ENCODE measurements at regions not wholly inside any gene's neighbourhood (a gene's known extent, or its start where the extent isn't known, plus 50 kb on each side); places are given as distances from the start of the nearest gene placed in this dataset.
A peak's percentile ranks its signal among the peaks of the same experiment; 100 is the strongest.

- Histone ChIP-seq H3K9me2 (ENCODE audit: insufficient read depth, low read length) (no peaks in the 10 kb centered on the region), H3K79me2 (ENCODE audit: insufficient read depth, low read depth, low read length) (no peaks in the 10 kb centered on the region), H3K27ac (ENCODE audit: low read depth, low read length, poor library complexity, severe bottlenecking) (no peak overlapping the region), H2AFZ (ENCODE audit: low read length) (no peak overlapping the region), H4K20me1 (ENCODE audit: insufficient read depth, low read length) (no peaks in the 10 kb centered on the region), H3K36me3 (ENCODE audit: insufficient read depth, low read length) (no peaks in the 10 kb centered on the region), H3K4me2 (ENCODE audit: low read length) (no peak overlapping the region), H3K4me3 (ENCODE audit: low read depth, low read length, poor library complexity, severe bottlenecking) (no peak overlapping the region), H3K4me1 (ENCODE audit: insufficient read depth, low read length, poor library complexity, severe bottlenecking) (no peaks in the 10 kb centered on the region), H3K9me3 (ENCODE audit: low read length) (no peaks in the 10 kb centered on the region)
- intact Hi-C loops (cut with micrococcal nuclease; ENCODE audit: unreplicated experiment): no loop called here
- no TSS peak for BruUV-seq (replicated peaks)
- peak; percentile 37 for DNase-seq (ENCODE audit: low spot score)
- ChIA-PET POLR2A (no interaction called here), CTCF (ENCODE audit: unreplicated experiment) (no interaction called here)
- TF ChIP-seq CTCF (conservative IDR thresholded peaks at IDR 0.05; ENCODE audit: low read length): no peak
- TF ChIP-seq EZH2phosphoT487 (IDR thresholded peaks at IDR 0.05; ENCODE audit: borderline replicate concordance, low read depth, low read length): no peak
Observed at GRCh38 chr1:189269011-189269410, 1208.7 kb downstream of the BRINP3 start.

DNA sequence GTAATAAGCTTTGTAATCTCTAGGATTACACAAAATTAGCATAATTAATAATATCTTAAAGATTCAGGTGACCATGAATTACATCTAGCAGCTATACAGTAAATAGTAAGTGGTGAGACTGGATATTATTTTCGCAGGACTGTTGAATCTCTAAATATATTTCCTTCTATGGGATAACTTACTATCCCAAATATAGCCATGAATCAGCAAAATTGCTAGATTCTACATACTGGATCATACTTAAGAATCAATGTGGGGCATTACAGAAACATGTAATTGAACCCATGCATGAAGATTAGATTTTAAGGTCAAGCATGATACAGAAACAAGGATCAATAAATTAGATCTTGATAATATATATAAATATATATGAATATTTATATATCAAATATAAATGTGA is 1203.4 kb downstream of the BRINP3 start:
- no peaks in the 10 kb centered on the region for H3K79me2 ChIP-seq (ENCODE audit: insufficient read depth, low read depth, low read length)
- CTCF ChIA-PET (ENCODE audit: unreplicated experiment): no interaction called here
- H4K20me1 ChIP-seq (ENCODE audit: insufficient read depth, low read length): no peaks in the 10 kb centered on the region
- intact Hi-C loops (cut with micrococcal nuclease; ENCODE audit: unreplicated experiment): no loop called here
- no peaks in the 10 kb centered on the region for H3K9me2 ChIP-seq (ENCODE audit: insufficient read depth, low read length)
- TF ChIP-seq EZH2phosphoT487 (IDR thresholded peaks at IDR 0.05; ENCODE audit: borderline replicate concordance, low read depth, low read length) (no peak), CTCF (conservative IDR thresholded peaks at IDR 0.05; ENCODE audit: low read length) (no peak)
- no peaks in the 10 kb centered on the region for H3K36me3 ChIP-seq (ENCODE audit: insufficient read depth, low read length)
- H2AFZ ChIP-seq (ENCODE audit: low read length): no peak overlapping the region
- H3K4me3 ChIP-seq (ENCODE audit: low read depth, low read length, poor library complexity, severe bottlenecking): no peak overlapping the region
- no peak overlapping the region for H3K27ac ChIP-seq (ENCODE audit: low read depth, low read length, poor library complexity, severe bottlenecking)
- BruUV-seq (replicated peaks): no TSS peak
- no peak for DNase-seq (ENCODE audit: low spot score)
- no peak overlapping the region for H3K4me2 ChIP-seq (ENCODE audit: low read length)
- POLR2A ChIA-PET: interaction anchor here (0.6 kb wide), 2 partner anchors 21 to 40 kb away, joined by 3 to 4 read pairs; no protein-coding TSS in a partner anchor
- no peaks in the 10 kb centered on the region for H3K9me3 ChIP-seq (ENCODE audit: low read length)
- no peaks in the 10 kb centered on the region for H3K4me1 ChIP-seq (ENCODE audit: insufficient read depth, low read length, poor library complexity, severe bottlenecking)

GRCh38 chr1:189275796-189276195 is 1201.9 kb downstream of the BRINP3 start:
- Histone ChIP-seq H3K4me3 (ENCODE audit: low read depth, low read length, poor library complexity, severe bottlenecking) (no peak overlapping the region), H3K4me1 (ENCODE audit: insufficient read depth, low read length, poor library complexity, severe bottlenecking) (no peaks in the 10 kb centered on the region), H2AFZ (ENCODE audit: low read length) (no peak overlapping the region), H3K27ac (ENCODE audit: low read depth, low read length, poor library complexity, severe bottlenecking) (no peak overlapping the region), H3K9me3 (ENCODE audit: low read length) (no peaks in the 10 kb centered on the region), H4K20me1 (ENCODE audit: insufficient read depth, low read length) (no peaks in the 10 kb centered on the region), H3K79me2 (ENCODE audit: insufficient read depth, low read depth, low read length) (no peaks in the 10 kb centered on the region), H3K36me3 (ENCODE audit: insufficient read depth, low read length) (no peaks in the 10 kb centered on the region), H3K9me2 (ENCODE audit: insufficient read depth, low read length) (no peaks in the 10 kb centered on the region), H3K4me2 (ENCODE audit: low read length) (no peak overlapping the region)
- CTCF ChIA-PET (ENCODE audit: unreplicated experiment): no interaction called here
- POLR2A ChIA-PET: interaction anchor here (0.5 to 1.1 kb wide), 2 partner anchors 359 to 1132 kb away, joined by 3 read pairs; no protein-coding TSS in a partner anchor
- intact Hi-C loops (cut with micrococcal nuclease; ENCODE audit: unreplicated experiment): no loop called here
- no TSS peak for BruUV-seq (replicated peaks)
- DNase-seq (ENCODE audit: low spot score): no peak
- TF ChIP-seq CTCF (conservative IDR thresholded peaks at IDR 0.05; ENCODE audit: low read length): no peak
- TF ChIP-seq EZH2phosphoT487 (IDR thresholded peaks at IDR 0.05; ENCODE audit: borderline replicate concordance, low read depth, low read length): no peak

Data from OCI-LY7 (cell line).